ENCODE measurements at regions not wholly inside any gene's neighbourhood (a gene's known extent, or its start where the extent isn't known, plus 50 kb on each side); places are given as distances from the start of the nearest gene placed in this dataset. TPM values are rescaled to one million over a fixed set of nuclear protein-coding genes. Genes with fewer than 3 reads are reported as not detected.

DNA sequence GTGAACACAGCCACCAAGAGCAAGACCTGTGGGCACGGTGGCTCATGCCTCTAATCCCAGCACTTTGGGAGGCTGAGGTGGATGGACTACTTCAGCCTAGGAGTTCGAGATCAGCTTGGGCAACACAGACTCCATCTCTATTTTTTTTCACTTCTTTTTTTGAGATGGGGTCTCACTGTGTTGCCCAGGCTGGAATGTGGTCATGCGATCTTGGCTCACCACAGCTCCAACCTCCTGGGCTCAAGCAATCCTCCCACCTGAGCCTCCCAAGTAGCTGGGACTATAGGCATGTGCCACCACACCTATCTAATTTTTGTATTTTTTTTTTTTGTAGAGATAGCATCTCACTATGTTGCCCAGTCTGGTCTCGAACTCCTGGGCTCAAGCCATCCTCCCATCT, 54.4 kb upstream of the SPRED2 start:
- Histone ChIP-seq H3K27ac (no peak overlapping the region), H3K9me3 (no peaks in the 10 kb centered on the region), H3K4me3 (no peak overlapping the region), H3K4me1 (no peaks in the 10 kb centered on the region), H3K36me3 (no peaks in the 10 kb centered on the region), H3K27me3 (no peaks in the 10 kb centered on the region)
- TF ChIP-seq, protein P1, sequence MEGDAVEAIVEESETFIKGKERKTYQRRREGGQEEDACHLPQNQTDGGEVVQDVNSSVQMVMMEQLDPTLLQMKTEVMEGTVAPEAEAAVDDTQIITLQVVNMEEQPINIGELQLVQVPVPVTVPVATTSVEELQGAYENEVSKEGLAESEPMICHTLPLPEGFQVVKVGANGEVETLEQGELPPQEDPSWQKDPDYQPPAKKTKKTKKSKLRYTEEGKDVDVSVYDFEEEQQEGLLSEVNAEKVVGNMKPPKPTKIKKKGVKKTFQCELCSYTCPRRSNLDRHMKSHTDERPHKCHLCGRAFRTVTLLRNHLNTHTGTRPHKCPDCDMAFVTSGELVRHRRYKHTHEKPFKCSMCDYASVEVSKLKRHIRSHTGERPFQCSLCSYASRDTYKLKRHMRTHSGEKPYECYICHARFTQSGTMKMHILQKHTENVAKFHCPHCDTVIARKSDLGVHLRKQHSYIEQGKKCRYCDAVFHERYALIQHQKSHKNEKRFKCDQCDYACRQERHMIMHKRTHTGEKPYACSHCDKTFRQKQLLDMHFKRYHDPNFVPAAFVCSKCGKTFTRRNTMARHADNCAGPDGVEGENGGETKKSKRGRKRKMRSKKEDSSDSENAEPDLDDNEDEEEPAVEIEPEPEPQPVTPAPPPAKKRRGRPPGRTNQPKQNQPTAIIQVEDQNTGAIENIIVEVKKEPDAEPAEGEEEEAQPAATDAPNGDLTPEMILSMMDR (IDR thresholded peaks at IDR 0.05) = no peak
- no peak for TF ChIP-seq POLR2A (IDR thresholded peaks at IDR 0.05)
- intact Hi-C loops (cut with DNase I; ENCODE audit: low total_unique reads) = no loop called here
- DNase-seq = no peak

DNA sequence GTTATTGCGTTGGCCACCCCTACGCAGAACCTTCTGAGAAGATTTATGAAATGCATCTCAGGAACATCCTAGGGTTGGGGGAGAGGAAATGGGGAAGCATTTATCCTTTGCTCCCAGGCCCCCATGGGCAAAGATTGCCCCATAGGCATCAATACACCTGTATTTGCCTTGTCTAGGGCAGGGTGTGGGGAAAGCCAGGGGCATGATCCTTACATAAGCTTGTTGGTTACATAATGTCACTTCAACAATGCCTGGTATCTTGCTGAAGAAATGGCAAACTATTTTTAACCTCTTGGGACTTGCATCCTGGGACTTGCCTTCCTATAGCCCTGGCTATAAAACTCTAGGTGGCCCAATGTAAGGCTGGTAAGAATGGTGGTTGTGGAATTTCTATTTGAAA, 53.9 kb upstream of the SPRED2 start:
- Histone ChIP-seq H3K4me1 (no peaks in the 10 kb centered on the region), H3K27me3 (no peaks in the 10 kb centered on the region), H3K4me3 (no peak overlapping the region), H3K9me3 (no peaks in the 10 kb centered on the region), H3K36me3 (no peaks in the 10 kb centered on the region), H3K27ac (no peak overlapping the region)
- no peak for DNase-seq
- intact Hi-C loops (cut with DNase I; ENCODE audit: low total_unique reads) = no loop called here
- TF ChIP-seq POLR2A (IDR thresholded peaks at IDR 0.05) = no peak
- TF ChIP-seq, protein P1 (IDR thresholded peaks at IDR 0.05) = no peak

DNA sequence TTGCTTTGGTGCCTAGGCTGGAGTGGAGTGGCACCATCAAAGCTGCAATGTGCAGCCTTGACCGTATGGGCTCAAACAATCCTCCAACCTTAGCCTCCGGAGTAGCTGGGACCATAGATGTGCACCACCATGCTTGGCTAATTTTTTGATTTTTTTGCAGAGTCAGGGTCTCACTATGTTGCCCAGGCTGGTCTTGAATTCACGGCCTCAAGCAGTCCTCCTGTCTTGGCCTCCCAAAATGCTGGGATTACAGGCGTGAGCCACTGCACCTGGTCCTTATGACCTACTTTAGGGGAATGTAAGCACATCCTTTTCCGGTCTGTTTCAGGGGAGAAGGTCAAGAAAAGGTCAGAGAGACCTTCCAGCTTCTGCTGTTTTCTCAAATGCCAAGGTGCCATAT, 53.4 kb upstream of the SPRED2 start:
- DNase-seq = no peak
- no peaks in the 10 kb centered on the region for H3K27me3 ChIP-seq
- no peaks in the 10 kb centered on the region for H3K4me1 ChIP-seq
- H3K9me3 ChIP-seq = no peaks in the 10 kb centered on the region
- no peaks in the 10 kb centered on the region for H3K36me3 ChIP-seq
- TF ChIP-seq, protein P1 (IDR thresholded peaks at IDR 0.05) = no peak
- no peak for TF ChIP-seq POLR2A (IDR thresholded peaks at IDR 0.05)
- no peak overlapping the region for H3K4me3 ChIP-seq
- intact Hi-C loops (cut with DNase I; ENCODE audit: low total_unique reads) = no loop called here
- no peak overlapping the region for H3K27ac ChIP-seq

DNA sequence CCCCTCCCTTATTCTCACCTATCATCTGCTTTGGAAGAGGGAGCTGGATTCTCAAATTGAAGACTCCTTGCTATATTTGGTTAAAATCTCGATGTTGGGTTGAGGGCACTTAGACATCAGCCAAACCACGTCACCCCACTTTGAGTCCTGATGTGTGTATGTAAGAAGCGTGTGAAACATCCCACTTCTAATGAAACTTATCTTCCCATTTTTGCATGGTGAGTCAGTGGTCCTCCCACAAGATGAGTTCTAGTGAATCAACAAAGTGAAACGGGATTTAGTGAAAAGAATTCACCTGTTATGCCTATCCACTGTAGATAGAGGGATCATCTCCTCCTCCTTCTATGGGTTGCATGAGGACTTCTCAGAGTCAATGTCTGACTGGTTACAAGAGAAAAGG, 51.4 kb upstream of the SPRED2 start:
- no peaks in the 10 kb centered on the region for H3K4me1 ChIP-seq
- no peak overlapping the region for H3K27ac ChIP-seq
- H3K36me3 ChIP-seq = no peaks in the 10 kb centered on the region
- TF ChIP-seq, protein P1 (IDR thresholded peaks at IDR 0.05) = no peak
- no peak for TF ChIP-seq POLR2A (IDR thresholded peaks at IDR 0.05)
- H3K9me3 ChIP-seq = no peaks in the 10 kb centered on the region
- no peaks in the 10 kb centered on the region for H3K27me3 ChIP-seq
- intact Hi-C loops (cut with DNase I; ENCODE audit: low total_unique reads) = no loop called here
- H3K4me3 ChIP-seq = no peak overlapping the region
- no peak for DNase-seq

DNA sequence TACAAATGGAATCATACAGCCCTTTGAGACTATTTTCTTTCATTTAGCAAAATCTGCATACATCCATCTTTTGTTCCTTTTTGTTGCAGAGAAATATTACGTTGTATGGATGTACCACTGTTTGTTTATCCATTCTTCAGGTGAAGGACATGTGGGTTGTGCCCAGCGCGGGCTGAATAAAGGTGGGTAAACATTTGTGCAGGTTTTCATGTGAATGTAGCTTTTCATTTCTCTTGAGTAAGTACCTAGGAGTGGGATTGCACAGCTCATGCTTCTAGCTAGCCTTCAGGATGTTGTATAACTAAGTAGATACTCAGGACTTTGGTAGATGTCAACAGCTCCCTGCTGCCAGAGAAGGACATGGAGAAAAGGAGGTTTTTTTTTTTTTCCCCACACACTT, 50.6 kb upstream of the SPRED2 start:
- Histone ChIP-seq H3K27me3 (no peaks in the 10 kb centered on the region), H3K36me3 (no peaks in the 10 kb centered on the region), H3K4me3 (no peak overlapping the region), H3K27ac (no peak overlapping the region), H3K9me3 (no peaks in the 10 kb centered on the region), H3K4me1 (no peaks in the 10 kb centered on the region)
- no peak for TF ChIP-seq POLR2A (IDR thresholded peaks at IDR 0.05)
- TF ChIP-seq, protein P1 (IDR thresholded peaks at IDR 0.05) = no peak
- no peak for DNase-seq
- intact Hi-C loops (cut with DNase I; ENCODE audit: low total_unique reads) = no loop called here

Small RNA genes in the stretch of these regions (microRNA-seq; reads per million reads assigned to microRNA genes)
- gene MIR4778 (ENCODE audit: borderline microRNAs expressed, borderline replicate concordance) = not detected

Small RNA genes in the stretch of these regions (small RNA-seq; reads per million reads assigned to genes)
- not detected for gene MIR4778
- gene RN7SL635P = not detected
- gene VTRNA2-2P = not detected
